HEK293 (cell line): ENCODE measurements at regions not wholly inside any gene's neighbourhood (a gene's known extent, or its start where the extent isn't known, plus 50 kb on each side); places are given as distances from the start of the nearest gene placed in this dataset.

ENCODE experiments used
- CTCF ChIP-seq: fragments of 450-650 bp; formaldehyde crosslinking; IDR thresholded peaks from 2 replicates; pipeline ENCODE4 v1.5.1; 2016; ENCODE audit warnings: missing biosample characterization, missing genetic modification characterization
- KLF10 ChIP-seq: fragments of 450-650 bp; IDR thresholded peaks from 2 replicates; pipeline ENCODE4 v1.5.1; 2018; ENCODE audit warnings: missing biosample characterization, mild to moderate bottlenecking, missing genetic modification characterization
- SP2 ChIP-seq: fragments of 450-650 bp; formaldehyde crosslinking; IDR thresholded peaks from 2 replicates; pipeline ENCODE4 v1.5.1; 2016; ENCODE audit warnings: missing biosample characterization, missing genetic modification characterization
- ZNF274 ChIP-seq, 2 experiments: fragments of 200-500 bp in 1 of 2; fragments of 450-650 bp in 1 of 2; sonication (Bioruptor generic) in 1 of 2; formaldehyde crosslinking in 1 of 2; IDR thresholded peaks; 2 replicates each; pipeline versions ENCODE4 v1.5.1 to v1.6.1; 2014 to 2016; ENCODE audit warnings: borderline replicate concordance in 1 of 2, inconsistent platforms in 1 of 2, low read length in 1 of 2, missing biosample characterization in 1 of 2, missing genetic modification characterization in 1 of 2
- ZNF391 ChIP-seq: fragments of 450-650 bp; formaldehyde crosslinking; IDR thresholded peaks from 2 replicates; pipeline ENCODE4 v1.5.1; 2016; ENCODE audit warnings: low read depth, missing biosample characterization, missing genetic modification characterization, borderline replicate concordance
- ZSCAN5A ChIP-seq: fragments of 450-650 bp; formaldehyde crosslinking; IDR thresholded peaks from 2 replicates; pipeline ENCODE4 v1.5.1; 2016; ENCODE audit warnings: missing biosample characterization, missing genetic modification characterization

- TF ChIP-seq CTCF (no peak), ZSCAN5A (no peak), ZNF274 (IDR thresholded peaks at IDR 0.05; ENCODE audit: low read length) (no peak), ZNF274 (tag by site-specific recombination; IDR thresholded peaks at IDR 0.05; ENCODE audit: borderline replicate concordance) (no peak), SP2 (tag by site-specific recombination) (no peak), KLF10 (no peak), ZNF391 (no peak)
Measured at GRCh38 chr10:120657371-120657770, 193.8 kb upstream of the WDR11 start.
